G401 (cell line): ENCODE measurements at regions not wholly inside any gene's neighbourhood (a gene's known extent, or its start where the extent isn't known, plus 50 kb on each side); places are given as distances from the start of the nearest gene placed in this dataset.
"Not testable (repeated sequence)": the region's sequence is repeated elsewhere in the genome, so short reads cannot be mapped to it uniquely, and the experiment has no call there.

Experiments used
- DNase-seq: peaks from one replicate; pipeline ENCODE4 v3.0.0-alpha.2; 2015; ENCODE audit warnings: low spot score
- in situ Hi-C: cut with HindIII; loops from 2 replicates; pipeline ENCODE4 v1.10.0; 2016; ENCODE audit warnings: low sequenced_read_pairs, mixed read lengths

DNA sequence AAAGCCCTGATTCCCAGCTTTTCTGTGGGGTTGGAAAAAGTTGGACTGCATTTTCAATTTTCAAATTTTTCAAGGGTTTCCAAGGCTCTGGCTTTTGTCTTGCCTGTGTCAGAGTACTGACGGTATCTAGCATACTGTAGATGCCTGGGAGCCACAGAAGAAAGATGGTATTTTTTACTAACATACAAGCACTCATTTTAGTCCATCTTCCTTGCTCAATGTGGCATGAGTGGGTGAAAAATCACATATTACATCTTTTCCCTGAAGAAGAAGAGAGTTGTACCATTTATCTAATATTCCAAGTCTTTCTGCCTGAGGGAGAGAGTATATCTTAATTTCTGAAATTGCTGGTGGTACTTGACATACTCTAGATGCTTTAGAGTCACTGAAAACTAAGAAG lies 738.6 kb upstream of the ADGRL3 start:
- in situ Hi-C loops, result no loop called here
- DNase-seq, result no peak

- in situ Hi-C loops, result no loop called here
- no peak for DNase-seq
Observed at GRCh38 chr4:60463857-60464502, 736.1 kb upstream of the ADGRL3 start.

- in situ Hi-C loops, result no loop called here
- no peak for DNase-seq
Observed at GRCh38 chr4:60482921-60483351, 717.2 kb upstream of the ADGRL3 start.

DNA sequence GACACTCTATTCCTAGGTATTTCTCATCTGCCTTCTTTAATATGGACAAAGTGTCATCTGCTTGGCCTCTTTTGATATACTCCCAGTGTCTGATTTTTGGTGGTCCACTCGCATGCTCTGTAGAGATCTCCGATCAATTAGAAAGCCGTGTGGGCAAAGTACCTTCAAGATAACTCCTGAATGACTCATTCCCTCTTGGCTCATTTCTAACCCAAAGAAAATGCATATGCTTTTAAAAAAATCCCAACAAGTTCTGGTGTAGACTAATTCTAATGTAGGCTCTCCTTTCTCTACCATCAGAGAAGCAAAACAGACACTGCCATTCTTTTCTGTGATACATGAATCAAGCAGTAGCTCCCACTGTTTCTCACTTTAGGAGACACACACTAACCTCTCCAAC lies 714.9 kb upstream of the ADGRL3 start:
- DNase-seq, result no peak
- in situ Hi-C loops, result no loop called here

- in situ Hi-C loops, DNase-seq: not testable (repeated sequence)
Observed at GRCh38 chr4:60487118-60487761, 712.9 kb upstream of the ADGRL3 start.

DNA sequence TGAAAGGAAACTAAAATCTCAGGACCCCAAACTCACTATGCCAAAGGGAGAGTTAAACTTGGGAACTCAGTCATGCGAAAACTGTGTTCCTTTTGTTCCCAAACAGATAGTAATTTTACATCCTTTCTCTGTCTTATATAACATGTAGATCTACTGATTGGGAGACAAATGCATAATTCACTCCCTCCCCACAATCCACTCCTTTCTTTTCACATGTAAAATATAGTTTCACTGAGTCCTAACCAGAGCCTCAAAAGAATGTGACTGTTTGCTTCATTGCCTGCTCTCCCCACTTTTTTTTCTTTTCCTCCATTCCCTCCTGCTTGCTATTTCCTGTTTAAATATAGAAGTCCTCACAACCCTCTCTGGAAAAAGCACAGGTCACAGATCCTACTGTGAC lies 699.3 kb upstream of the ADGRL3 start:
- in situ Hi-C loops, result no loop called here
- no peak for DNase-seq

GRCh38 chr4:60502733-60503132 lies 697.4 kb upstream of the ADGRL3 start:
- in situ Hi-C loops, result no loop called here
- DNase-seq, result no peak

GRCh38 chr4:60506061-60506460 lies 694.1 kb upstream of the ADGRL3 start:
- no peak for DNase-seq
- in situ Hi-C loops, result no loop called here

GRCh38 chr4:60522265-60522664 lies 677.9 kb upstream of the ADGRL3 start:
- in situ Hi-C loops, result no loop called here
- DNase-seq, result no peak

- in situ Hi-C loops, result no loop called here
- DNase-seq, result no peak
Observed at GRCh38 chr4:60531776-60532379, 668.2 kb upstream of the ADGRL3 start.

GRCh38 chr4:60544981-60545380 lies 655.1 kb upstream of the ADGRL3 start:
- no peak for DNase-seq
- in situ Hi-C loops, result no loop called here

GRCh38 chr4:60562334-60562733 lies 637.8 kb upstream of the ADGRL3 start:
- DNase-seq, result no peak
- in situ Hi-C loops, result no loop called here

DNA sequence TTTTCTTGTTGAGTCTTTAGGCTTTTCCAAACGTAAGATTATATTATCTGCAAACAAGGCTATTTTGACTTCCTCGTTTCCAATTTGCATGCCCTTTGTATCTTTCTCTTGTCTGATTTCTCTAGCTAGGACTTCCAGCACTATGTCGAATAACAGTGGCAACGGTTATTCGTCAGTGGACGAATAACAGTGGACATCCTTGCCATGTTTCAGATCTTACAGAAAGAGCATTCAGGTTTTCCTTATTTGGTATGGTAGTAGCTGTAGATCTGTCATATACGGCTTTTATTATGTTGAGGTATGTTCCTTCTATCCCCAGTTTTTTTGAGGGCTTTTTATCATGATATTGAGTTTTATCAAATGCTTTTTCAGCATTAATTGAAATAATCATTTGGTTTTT lies 634.6 kb upstream of the ADGRL3 start:
- in situ Hi-C loops, result no loop called here
- DNase-seq, result no peak

- in situ Hi-C loops, result no loop called here
- DNase-seq, result no peak
Observed at GRCh38 chr4:60575336-60575735, 624.8 kb upstream of the ADGRL3 start.

DNA sequence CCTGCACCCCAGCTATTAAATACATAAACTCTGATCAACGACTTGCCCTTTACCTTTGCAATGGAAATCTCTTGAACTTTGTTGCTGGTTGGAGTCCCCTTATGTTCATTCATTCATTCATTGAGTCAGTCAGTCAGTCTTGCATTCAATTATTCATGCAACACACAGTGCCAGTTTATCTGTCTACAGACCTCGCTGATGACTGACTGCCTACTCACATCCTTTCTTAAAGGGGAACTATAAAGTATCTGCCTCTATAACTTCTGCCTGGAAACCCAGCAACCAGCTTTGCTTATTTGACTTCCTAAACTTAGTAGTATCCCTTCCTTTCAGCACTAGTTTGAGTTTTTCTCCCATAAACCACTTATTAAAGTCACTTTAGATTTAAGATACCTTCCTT lies 620.8 kb upstream of the ADGRL3 start:
- no peak for DNase-seq
- in situ Hi-C loops, result no loop called here

GRCh38 chr4:60581919-60582536 lies 618.1 kb upstream of the ADGRL3 start:
- in situ Hi-C loops, result no loop called here
- DNase-seq, result no peak

GRCh38 chr4:60588556-60588955 lies 611.6 kb upstream of the ADGRL3 start:
- DNase-seq, result no peak
- in situ Hi-C loops, result no loop called here

- DNase-seq, result no peak
- in situ Hi-C loops, result no loop called here
Observed at GRCh38 chr4:60589425-60589824, 610.7 kb upstream of the ADGRL3 start.

GRCh38 chr4:60590116-60590515 lies 610.0 kb upstream of the ADGRL3 start:
- in situ Hi-C loops, result no loop called here
- DNase-seq, result no peak

DNA sequence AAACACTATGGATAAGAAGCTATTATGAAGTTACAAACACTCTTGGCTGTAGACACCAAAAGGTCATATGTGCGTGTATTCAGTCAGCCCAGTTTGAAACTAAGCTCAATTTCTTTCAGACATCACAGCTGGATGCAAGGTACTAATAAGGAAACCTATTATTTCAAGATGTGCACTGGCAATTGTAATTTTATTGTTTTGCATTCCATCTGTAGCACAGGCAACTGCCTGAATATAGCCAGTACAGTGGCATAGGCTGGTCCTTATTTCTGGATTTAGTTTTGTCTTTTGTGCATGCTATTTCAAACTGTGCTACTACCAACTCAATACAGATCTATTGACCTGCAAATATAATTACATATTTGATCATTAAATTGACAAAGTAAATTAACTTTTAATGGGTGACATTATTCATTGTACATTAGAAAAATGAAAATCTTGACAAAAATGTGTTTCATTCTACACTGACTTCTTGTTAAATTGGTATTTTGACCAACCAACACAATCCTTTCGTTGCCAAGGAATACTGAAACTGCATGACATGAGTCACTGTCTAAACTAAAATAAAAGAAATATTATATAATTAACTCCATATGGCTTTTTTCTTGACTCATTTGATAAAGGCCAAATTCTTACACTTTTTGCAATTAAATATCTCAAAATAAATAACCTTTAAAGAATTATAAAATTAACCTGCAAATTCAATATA lies 594.3 kb upstream of the ADGRL3 start:
- in situ Hi-C loops, result no loop called here
- no peak for DNase-seq
